GM12878 (cell line): ENCODE measurements at regions not wholly inside any gene's neighbourhood (a gene's known extent, or its start where the extent isn't known, plus 50 kb on each side); places are given as distances from the start of the nearest gene placed in this dataset.

Source experiments
- ATAC-seq: fragments of 200-7000 bp; cut with Tn5 transposase; 3 replicates; pipeline ENCODE4 v1.9.1; 2020; ENCODE audit warnings: mild to moderate bottlenecking, moderate library complexity
- BruUV-seq: library from RNA; stranded (reverse); fragments of 400-500 nt; replicated peaks from 2 replicates; lab custom pipeline; 2021; lab: Mats Ljungman, UMichigan
- CTCF ChIA-PET: fragments of 300-600 bp; sonication (Branson Sonifier 250); formaldehyde crosslinking; extraction: SDS; loops from one replicate; lab custom pipeline; 2021; ENCODE audit warnings: inconsistent platforms; lab: Yijun Ruan, JAX
- POLR2A ChIA-PET: fragments of 350-600 bp; formaldehyde crosslinking; extraction: SDS; loops from one replicate; lab custom pipeline; 2021; ENCODE audit warnings: inconsistent platforms; lab: Charles Lee
- RAD21 ChIA-PET: fragments of 300-600 bp; sonication (Branson Sonifier 250); formaldehyde crosslinking; loops from one replicate; lab custom pipeline; 2023; ENCODE audit warnings: antibody characterized with exemption; ENCODE audit not compliant: unreplicated experiment; lab: Charles Lee
- SMC1A ChIA-PET: fragments of 300-600 bp; sonication (Branson Sonifier 250); formaldehyde crosslinking; loops from one replicate; lab custom pipeline; 2023; ENCODE audit not compliant: unreplicated experiment, uncharacterized antibody; lab: Charles Lee
- DNase-seq: peaks from one replicate; pipeline ENCODE4 v3.0.0-alpha.2; 2011; ENCODE audit warnings: low read depth, low spot score
- FAIRE-seq: peaks from 3 replicates; lab custom pipeline; 2011; peaks lifted over from hg19 to GRCh38; lab: Jason Lieb, UNC
- H2AFZ ChIP-seq: 2 replicates; pipeline ENCODE4 v1.6.0; 2011; ENCODE audit warnings: low read depth, low read length, control low read depth; ENCODE audit not compliant: control insufficient read depth
- H3K27ac ChIP-seq: 2 replicates; pipeline ENCODE4 v1.5.1; 2011; ENCODE audit warnings: control low read depth; ENCODE audit not compliant: control insufficient read depth, insufficient read depth
- H3K27me3 ChIP-seq, 2 experiments: replicated peaks in 1 of 2; 2 replicates each; pipeline versions ENCODE4 v1.6.0 to v1.6.1; 2011; ENCODE audit warnings: low read length in 1 of 2; ENCODE audit not compliant: control insufficient read depth in 2 of 2, insufficient read depth in 2 of 2
- H3K36me3 ChIP-seq, 2 experiments: 2 replicates each; pipeline ENCODE4 v1.5.1; 2011; ENCODE audit warnings: low read length in 1 of 2; ENCODE audit not compliant: control insufficient read depth in 2 of 2, insufficient read depth in 2 of 2
- H3K4me1 ChIP-seq: 2 replicates; pipeline ENCODE4 v1.6.1; 2011; ENCODE audit warnings: mild to moderate bottlenecking, low read length, moderate library complexity, mixed read lengths; ENCODE audit not compliant: control insufficient read depth, insufficient read depth
- H3K4me2 ChIP-seq: 2 replicates; pipeline ENCODE4 v1.6.0; 2011; ENCODE audit warnings: control low read depth; ENCODE audit not compliant: control insufficient read depth, insufficient read depth
- H3K4me3 ChIP-seq: fragments of 200-600 bp; sonication (generic); 2 replicates; pipeline ENCODE4 v1.5.1; 2016
- H3K79me2 ChIP-seq: 2 replicates; pipeline ENCODE4 v1.6.0; 2011; ENCODE audit warnings: low read length; ENCODE audit not compliant: control insufficient read depth, insufficient read depth
- H3K9ac ChIP-seq: 2 replicates; pipeline ENCODE4 v1.8.0; 2011; ENCODE audit warnings: low read length, control low read depth, mixed read lengths; ENCODE audit not compliant: control insufficient read depth, insufficient read depth
- H3K9me3 ChIP-seq: replicated peaks from 3 replicates; pipeline ENCODE4 v1.5.1; 2011; ENCODE audit warnings: mild to moderate bottlenecking, low read length; ENCODE audit not compliant: control insufficient read depth, insufficient read depth
- H4K20me1 ChIP-seq: 2 replicates; pipeline ENCODE4 v1.6.0; 2011; ENCODE audit not compliant: control insufficient read depth, insufficient read depth
- BHLHE40 ChIP-seq, 2 experiments: fragments of 450-650 bp in 1 of 2; IDR thresholded peaks; 2 replicates each; pipeline ENCODE4 v1.6.1; 2011 to 2017; ENCODE audit warnings: low read depth in 2 of 2, borderline replicate concordance in 1 of 2, improper control_type of control experiment in 1 of 2, low read length in 1 of 2, mild to moderate bottlenecking in 1 of 2
- MYC ChIP-seq: IDR thresholded peaks from 2 replicates; pipeline ENCODE4 v1.6.1; 2011; ENCODE audit warnings: mild to moderate bottlenecking, low read length, moderate library complexity, inconsistent platforms; ENCODE audit not compliant: insufficient read depth, insufficient replicate concordance, insufficient read length, severe bottlenecking
- NR2C1 ChIP-seq: fragments of 450-650 bp; IDR thresholded peaks from 2 replicates; pipeline ENCODE4 v1.6.1; 2017; ENCODE audit warnings: antibody characterized with exemption, mild to moderate bottlenecking, moderate library complexity
- PBX3 ChIP-seq: IDR thresholded peaks from 2 replicates; pipeline ENCODE4 v1.6.1; 2011; ENCODE audit warnings: mild to moderate bottlenecking, low read depth, low read length, moderate library complexity; ENCODE audit not compliant: insufficient replicate concordance
- RB1 ChIP-seq: fragments of 450-650 bp; formaldehyde crosslinking; IDR thresholded peaks from 2 replicates; pipeline ENCODE4 v1.6.1; 2017; ENCODE audit warnings: mild to moderate bottlenecking, borderline replicate concordance
- RBBP5 ChIP-seq: fragments of 200-600 bp; sonication (generic); conservative IDR thresholded peaks from 2 replicates; pipeline ENCODE4 v1.6.1; 2016
- RFX5 ChIP-seq: IDR thresholded peaks from 2 replicates; pipeline ENCODE4 v1.6.1; 2011; ENCODE audit warnings: low read depth, low read length, improper control_type of control experiment
- SKIL ChIP-seq: fragments of 450-650 bp; IDR thresholded peaks from 2 replicates; pipeline ENCODE4 v1.6.1; 2017; ENCODE audit warnings: mild to moderate bottlenecking, low read depth, inconsistent platforms; ENCODE audit not compliant: poor library complexity, severe bottlenecking
- SMAD1 ChIP-seq: fragments of 450-650 bp; IDR thresholded peaks from 2 replicates; pipeline ENCODE4 v1.6.1; 2018; ENCODE audit warnings: mild to moderate bottlenecking, low read depth; ENCODE audit not compliant: partially characterized antibody
- SPI1 ChIP-seq: IDR thresholded peaks from 2 replicates; pipeline ENCODE4 v1.6.1; 2011; ENCODE audit warnings: low read depth, mild to moderate bottlenecking, low read length, moderate library complexity, borderline replicate concordance; ENCODE audit not compliant: insufficient read depth
- SREBF1 ChIP-seq: IDR thresholded peaks from 2 replicates; pipeline ENCODE4 v1.6.1; 2012; ENCODE audit warnings: mild to moderate bottlenecking, low read length
- SREBF2 ChIP-seq: IDR thresholded peaks from 2 replicates; pipeline ENCODE4 v1.6.1; 2012; ENCODE audit warnings: mild to moderate bottlenecking, low read length
- STAT3 ChIP-seq: IDR thresholded peaks from 2 replicates; pipeline ENCODE4 v1.6.1; 2011; ENCODE audit warnings: low read depth, low read length, improper control_type of control experiment
- TCF12 ChIP-seq: IDR thresholded peaks from 2 replicates; pipeline ENCODE4 v1.6.1; 2011; ENCODE audit warnings: low read depth, mild to moderate bottlenecking, low read length
- ZBTB40 ChIP-seq: fragments of 450-650 bp; IDR thresholded peaks from 2 replicates; pipeline ENCODE4 v1.6.1; 2016; ENCODE audit warnings: mild to moderate bottlenecking, moderate library complexity, borderline replicate concordance
- WGBS: methylation state at CpG from one replicate; pipeline ENCODE4 v1.1.6; 2016; ENCODE audit warnings: low lambda C conversion rate; ENCODE audit not compliant: insufficient replicate concordance, insufficient coverage; ENCODE audit errors: missing lambda C conversion rate; 5-methylcytosine and 5-hydroxymethylcytosine counted together
- in situ Hi-C: fragments of 300-500 bp; cut with MboI; formaldehyde crosslinking; loops from 9 replicates; pipeline ENCODE4 v1.14.3; 2018; ENCODE audit warnings: mixed read lengths
- intact Hi-C: fragments of 100-400 bp; cut with micrococcal nuclease; formaldehyde crosslinking; loops from one replicate; pipeline ENCODE4 v1.14.2; 2022; ENCODE audit not compliant: unreplicated experiment

- TF ChIP-seq PBX3 (no peak), SPI1 (no peak), NR2C1 (no peak), SREBF1 (no peak), RFX5 (no peak), SMAD1 (no peak), TCF12 (no peak), RBBP5 (no peak)
Observed at GRCh38 chr12:89247967-89248366, 104.3 kb downstream of the DUSP6 start (continued).

- 63% methylated on average over 2 of the region's 2 CpGs for WGBS
- intact Hi-C loops (no loop called here), in situ Hi-C loops (no loop called here)
- H3K4me1 ChIP-seq, result peaks cover 2% of the 10 kb centered on the region; the same call in 1 of the 2 replicates
- H4K20me1 ChIP-seq, result no peaks in the 10 kb centered on the region
- no peak overlapping the region for H3K4me3 ChIP-seq
- no peak overlapping the region for H2AFZ ChIP-seq
- SMC1A ChIA-PET, result no interaction called here
- H3K9me3 ChIP-seq, result no peaks in the 10 kb centered on the region
- ATAC-seq, result no peak
- no peaks in the 10 kb centered on the region for H3K79me2 ChIP-seq
- RAD21 ChIA-PET, result no interaction called here
- H3K27ac ChIP-seq, result no peak overlapping the region
- CTCF ChIA-PET, result no interaction called here
- POLR2A ChIA-PET, result no interaction called here
- no peak for DNase-seq
- FAIRE-seq, result no peak
- no peaks in the 10 kb centered on the region for H3K27me3 ChIP-seq
- H3K9ac ChIP-seq, result no peak overlapping the region
- H3K4me2 ChIP-seq, result no peak overlapping the region
- no TSS peak for BruUV-seq
- H3K36me3 ChIP-seq, result no peaks in the 10 kb centered on the region
- TF ChIP-seq ZBTB40 (no peak), RB1 (no peak), SKIL (no peak), BHLHE40 (IDR thresholded peaks at IDR 0.05; ENCODE audit: borderline replicate concordance in 1 of 2, low read depth in 2 of 2, low read length in 1 of 2) (no peak), SREBF2 (no peak), STAT3 (no peak), MYC (no peak)
Observed at GRCh38 chr12:89247541-89247942, 104.8 kb downstream of the DUSP6 start.
